ENCODE measurements at regions not wholly inside any gene's neighbourhood (a gene's known extent, or its start where the extent isn't known, plus 50 kb on each side); places are given as distances from the start of the nearest gene placed in this dataset.
A peak's percentile ranks its signal among the peaks of the same experiment; 100 is the strongest.

GRCh38 chr20:53739799-53740785, 146.5 kb upstream of the ZNF217 start:
- Histone ChIP-seq H3K36me3 (ENCODE audit: control insufficient read depth, insufficient read depth, low read length) (no peaks in the 10 kb centered on the region), H3K27me3 (replicated peaks; ENCODE audit: control insufficient read depth, insufficient read depth, low read length) (no peaks in the 10 kb centered on the region), H3K4me3 (replicated peaks; ENCODE audit: low read depth, low read length) (peak overlapping the region; percentile 50)
- DNase-seq (ENCODE audit: extremely low read depth, insufficient read length), result no peak
- no peak for TF ChIP-seq CTCF (IDR thresholded peaks at IDR 0.05; ENCODE audit: insufficient read depth, low read length, poor library complexity, severe bottlenecking)

DNA sequence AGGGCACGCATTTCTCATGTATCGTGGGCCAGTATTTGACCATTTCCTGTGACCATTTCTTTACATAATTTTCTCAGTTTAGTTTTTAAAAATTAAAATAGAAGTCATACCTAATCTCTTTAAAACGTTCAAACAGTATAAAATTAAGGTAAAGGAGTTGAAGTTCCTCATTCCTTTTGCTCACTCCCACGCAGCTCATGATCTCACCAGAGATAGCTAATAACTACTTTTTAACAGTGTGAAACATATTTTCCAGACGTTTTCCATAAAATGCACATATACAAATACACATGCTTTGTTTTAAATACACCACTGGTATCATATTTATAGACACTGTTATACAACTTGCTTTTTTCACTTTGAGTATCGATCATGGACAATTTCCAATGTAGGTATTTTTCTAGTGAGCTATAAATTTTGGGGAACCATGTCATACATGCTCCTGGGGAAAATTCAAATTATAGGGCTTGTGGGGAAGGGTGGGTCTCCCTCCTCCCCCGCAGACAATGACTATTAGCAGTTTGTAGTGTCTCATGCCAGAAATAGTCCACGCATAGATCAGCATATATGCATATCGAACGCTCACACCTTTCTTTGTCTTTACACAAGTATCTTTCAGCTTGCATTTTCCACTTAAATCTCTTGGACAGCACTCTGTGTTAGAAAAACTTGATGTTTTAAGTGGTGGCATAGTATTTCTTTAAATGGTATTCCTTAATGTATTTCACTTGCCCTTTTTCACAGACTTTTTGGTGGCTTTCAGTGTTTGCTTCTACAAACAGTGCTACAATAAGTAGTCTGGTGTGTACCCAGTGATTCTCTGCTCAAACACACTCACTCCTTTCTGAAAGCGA, 145.5 kb upstream of the ZNF217 start:
- Histone ChIP-seq H3K36me3 (ENCODE audit: control insufficient read depth, insufficient read depth, low read length) (no peaks in the 10 kb centered on the region), H3K4me3 (replicated peaks; ENCODE audit: low read depth, low read length) (peak overlapping the region; percentile 43), H3K27me3 (replicated peaks; ENCODE audit: control insufficient read depth, insufficient read depth, low read length) (no peaks in the 10 kb centered on the region)
- DNase-seq (ENCODE audit: extremely low read depth, insufficient read length), result no peak
- TF ChIP-seq CTCF (IDR thresholded peaks at IDR 0.05; ENCODE audit: insufficient read depth, low read length, poor library complexity, severe bottlenecking), result no peak

- no peak for DNase-seq (ENCODE audit: extremely low read depth, insufficient read length)
- no peak for TF ChIP-seq CTCF (IDR thresholded peaks at IDR 0.05; ENCODE audit: insufficient read depth, low read length, poor library complexity, severe bottlenecking)
- H3K4me3 ChIP-seq (replicated peaks; ENCODE audit: low read depth, low read length), result peak overlapping the region; percentile 43
- no peaks in the 10 kb centered on the region for H3K36me3 ChIP-seq (ENCODE audit: control insufficient read depth, insufficient read depth, low read length)
- H3K27me3 ChIP-seq (replicated peaks; ENCODE audit: control insufficient read depth, insufficient read depth, low read length), result no peaks in the 10 kb centered on the region
Observed at GRCh38 chr20:53738039-53738944, 144.7 kb upstream of the ZNF217 start.

DNA sequence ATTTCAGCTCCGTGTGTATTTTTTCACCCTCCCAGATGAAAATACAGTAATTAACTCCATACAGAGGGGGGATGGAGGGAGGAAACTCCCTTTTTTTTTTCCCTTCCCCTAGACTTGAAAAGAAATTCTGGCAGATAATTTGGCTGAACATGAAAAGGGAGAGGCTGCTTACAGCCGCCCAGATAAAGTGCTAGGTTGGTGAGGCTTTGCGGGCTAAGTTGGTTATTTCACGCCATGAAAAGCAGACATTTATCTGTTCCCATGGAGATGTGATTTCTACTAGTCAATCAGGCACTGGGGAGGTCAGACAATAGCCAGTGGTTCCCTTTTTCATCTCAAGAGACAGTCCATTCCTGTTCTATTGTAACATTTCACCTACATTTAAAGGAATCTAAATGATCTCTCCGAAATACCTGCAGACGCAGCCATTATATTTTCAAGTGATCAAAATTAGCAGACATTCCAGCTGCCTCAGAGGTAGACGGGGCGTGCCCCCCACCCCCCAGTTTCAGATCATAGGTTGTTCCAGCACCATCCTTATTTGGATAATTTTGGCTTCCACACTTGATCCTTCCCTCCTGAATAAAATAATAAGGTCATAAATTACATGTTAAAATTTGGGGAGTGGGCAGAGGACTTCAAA, 143.9 kb upstream of the ZNF217 start:
- H3K36me3 ChIP-seq (ENCODE audit: control insufficient read depth, insufficient read depth, low read length), result no peaks in the 10 kb centered on the region
- peak overlapping the region; percentile 12; the same call in 1 of the 2 replicates for H3K4me3 ChIP-seq (replicated peaks; ENCODE audit: low read depth, low read length)
- no peak for DNase-seq (ENCODE audit: extremely low read depth, insufficient read length)
- no peak for TF ChIP-seq CTCF (IDR thresholded peaks at IDR 0.05; ENCODE audit: insufficient read depth, low read length, poor library complexity, severe bottlenecking)
- H3K27me3 ChIP-seq (replicated peaks; ENCODE audit: control insufficient read depth, insufficient read depth, low read length), result no peaks in the 10 kb centered on the region
